Breast epithelium (tissue), 3 donors: ENCODE measurements at regions not wholly inside any gene's neighbourhood (a gene's known extent, or its start where the extent isn't known, plus 50 kb on each side); places are given as distances from the start of the nearest gene placed in this dataset.

ENCODE experiments used
- POLR2A ChIP-seq: fragments of 450-650 bp; IDR thresholded peaks from one replicate; pipeline ENCODE4 v1.6.1; 2016; ENCODE audit warnings: antibody characterized with exemption, mild to moderate bottlenecking, moderate library complexity
- TF ChIP-seq, protein P1 (sequence below), 3 donors: fragments of 450-650 bp; IDR thresholded peaks; one replicate each; pipeline ENCODE4 v1.5.1; 2016 to 2017; ENCODE audit warnings: antibody characterized with exemption in 3 of 3, mild to moderate bottlenecking in 3 of 3, moderate library complexity in 3 of 3

DNA sequence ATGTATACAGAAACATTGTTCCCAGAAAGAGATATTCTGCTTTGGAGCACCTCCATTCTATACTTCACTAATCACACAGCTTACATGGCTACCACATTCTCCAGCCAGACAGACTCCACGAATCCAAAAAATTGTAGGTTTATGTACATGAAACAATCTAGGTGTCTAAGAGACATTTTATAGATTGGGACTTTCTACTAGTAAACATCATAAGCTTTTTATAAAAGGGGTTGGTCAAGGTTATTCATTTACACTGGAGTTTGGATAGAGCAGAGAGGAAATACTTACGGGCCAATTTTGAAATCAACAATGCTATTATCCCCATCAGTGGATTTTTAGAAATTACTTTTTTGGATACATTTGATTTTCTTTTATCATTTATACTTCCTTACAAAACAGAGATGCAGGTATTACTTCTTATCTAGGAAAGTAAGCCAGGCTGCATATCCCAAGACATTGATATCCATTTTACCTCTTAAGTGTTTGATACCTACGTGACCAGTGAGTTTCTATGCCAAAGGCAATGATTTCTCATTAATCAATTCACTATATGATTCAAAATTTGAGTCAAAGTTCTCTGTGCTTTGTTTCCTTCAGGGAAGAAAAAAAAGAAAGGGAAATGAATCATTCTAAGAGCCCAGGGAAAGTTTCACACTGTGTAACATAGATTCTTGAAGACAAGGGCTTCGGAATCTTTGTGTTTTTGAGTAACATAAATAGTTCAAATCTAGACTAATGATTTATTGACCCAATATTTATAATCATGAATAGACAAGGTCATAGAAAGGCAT lies 140.5 kb downstream of the PTH2R start:
- no peak for TF ChIP-seq POLR2A
- TF ChIP-seq, protein P1, sequence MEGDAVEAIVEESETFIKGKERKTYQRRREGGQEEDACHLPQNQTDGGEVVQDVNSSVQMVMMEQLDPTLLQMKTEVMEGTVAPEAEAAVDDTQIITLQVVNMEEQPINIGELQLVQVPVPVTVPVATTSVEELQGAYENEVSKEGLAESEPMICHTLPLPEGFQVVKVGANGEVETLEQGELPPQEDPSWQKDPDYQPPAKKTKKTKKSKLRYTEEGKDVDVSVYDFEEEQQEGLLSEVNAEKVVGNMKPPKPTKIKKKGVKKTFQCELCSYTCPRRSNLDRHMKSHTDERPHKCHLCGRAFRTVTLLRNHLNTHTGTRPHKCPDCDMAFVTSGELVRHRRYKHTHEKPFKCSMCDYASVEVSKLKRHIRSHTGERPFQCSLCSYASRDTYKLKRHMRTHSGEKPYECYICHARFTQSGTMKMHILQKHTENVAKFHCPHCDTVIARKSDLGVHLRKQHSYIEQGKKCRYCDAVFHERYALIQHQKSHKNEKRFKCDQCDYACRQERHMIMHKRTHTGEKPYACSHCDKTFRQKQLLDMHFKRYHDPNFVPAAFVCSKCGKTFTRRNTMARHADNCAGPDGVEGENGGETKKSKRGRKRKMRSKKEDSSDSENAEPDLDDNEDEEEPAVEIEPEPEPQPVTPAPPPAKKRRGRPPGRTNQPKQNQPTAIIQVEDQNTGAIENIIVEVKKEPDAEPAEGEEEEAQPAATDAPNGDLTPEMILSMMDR (IDR thresholded peaks at IDR 0.05), result no peak
